COR-L47 (cell line): ENCODE measurements at regions not wholly inside any gene's neighbourhood (a gene's known extent, or its start where the extent isn't known, plus 50 kb on each side); places are given as distances from the start of the nearest gene placed in this dataset.
"Not testable (repeated sequence)": the region's sequence is repeated elsewhere in the genome, so short reads cannot be mapped to it uniquely, and the experiment has no call there.

ENCODE experiments used
- DNase-seq: peaks from one replicate; lab custom pipeline; 2025; lab: John Stamatoyannopoulos, UW

DNA sequence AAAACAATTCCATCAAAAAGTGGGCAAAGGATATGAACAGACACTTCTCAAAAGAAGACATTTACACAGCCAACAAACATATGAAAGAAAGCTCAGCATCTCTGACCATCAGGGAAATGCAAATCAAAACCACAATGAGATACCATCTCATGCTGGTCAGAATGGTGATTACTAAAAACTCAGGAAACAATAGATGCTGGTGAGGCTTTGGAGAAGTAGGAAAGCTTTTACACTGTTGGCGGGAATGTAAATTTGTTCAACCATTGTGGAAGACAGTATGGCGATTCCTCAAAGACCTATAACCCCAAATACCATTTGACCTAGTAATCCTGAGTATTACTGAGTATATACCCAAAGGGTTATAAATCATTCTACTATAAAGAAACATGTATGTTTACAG is 452.9 kb downstream of the SEMA3D start:
- DNase-seq = not testable (repeated sequence)

GRCh38 chr7:84730864-84731263 is 456.0 kb downstream of the SEMA3D start:
- DNase-seq = not testable (repeated sequence)

DNA sequence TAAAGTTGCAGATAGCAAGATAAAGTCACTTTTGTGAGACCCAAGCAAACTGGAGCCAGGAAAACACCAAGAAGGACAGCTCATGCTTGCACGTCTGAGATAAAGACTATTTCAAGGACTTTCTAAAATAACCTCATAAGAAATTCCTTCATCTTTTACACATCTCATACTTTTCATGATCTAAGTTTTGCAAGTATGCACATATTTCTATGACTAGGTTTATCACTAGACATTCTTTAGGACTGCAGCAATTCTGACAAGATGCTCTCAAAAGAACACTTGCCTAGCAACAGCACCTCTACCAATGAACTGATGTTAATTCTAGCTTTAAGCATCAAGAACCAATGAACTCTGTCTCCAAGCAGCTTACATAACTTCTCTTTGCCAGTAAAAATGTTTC is 457.6 kb downstream of the SEMA3D start:
- no peak for DNase-seq

DNA sequence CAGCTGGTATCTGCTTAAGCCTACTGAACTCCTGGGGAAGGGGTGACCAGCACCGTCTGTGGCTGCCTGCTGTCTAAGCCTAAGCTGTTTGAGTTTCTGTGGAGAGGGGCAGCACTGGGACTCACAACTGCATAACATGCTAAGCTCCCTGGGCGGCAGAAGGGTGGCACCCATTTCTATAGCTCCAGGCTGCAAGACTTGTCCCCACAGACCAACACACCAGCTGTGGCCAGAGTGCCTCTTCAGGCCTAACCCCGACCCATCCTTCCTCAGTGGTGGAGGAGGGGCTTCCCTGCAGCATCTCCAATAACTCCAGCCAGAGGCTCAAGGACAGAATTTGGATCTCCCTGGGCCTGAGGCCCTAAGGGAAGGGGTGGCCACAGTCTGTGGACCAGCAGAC is 464.1 kb downstream of the SEMA3D start:
- DNase-seq = no peak

- DNase-seq = no peak
These were observed 464.8 kb downstream of the SEMA3D start for GRCh38 chr7:84722086-84722485.

- DNase-seq = no peak
These were observed 466.3 kb downstream of the SEMA3D start for GRCh38 chr7:84720456-84721097.

GRCh38 chr7:84714765-84715164 is 472.1 kb downstream of the SEMA3D start:
- no peak for DNase-seq

DNA sequence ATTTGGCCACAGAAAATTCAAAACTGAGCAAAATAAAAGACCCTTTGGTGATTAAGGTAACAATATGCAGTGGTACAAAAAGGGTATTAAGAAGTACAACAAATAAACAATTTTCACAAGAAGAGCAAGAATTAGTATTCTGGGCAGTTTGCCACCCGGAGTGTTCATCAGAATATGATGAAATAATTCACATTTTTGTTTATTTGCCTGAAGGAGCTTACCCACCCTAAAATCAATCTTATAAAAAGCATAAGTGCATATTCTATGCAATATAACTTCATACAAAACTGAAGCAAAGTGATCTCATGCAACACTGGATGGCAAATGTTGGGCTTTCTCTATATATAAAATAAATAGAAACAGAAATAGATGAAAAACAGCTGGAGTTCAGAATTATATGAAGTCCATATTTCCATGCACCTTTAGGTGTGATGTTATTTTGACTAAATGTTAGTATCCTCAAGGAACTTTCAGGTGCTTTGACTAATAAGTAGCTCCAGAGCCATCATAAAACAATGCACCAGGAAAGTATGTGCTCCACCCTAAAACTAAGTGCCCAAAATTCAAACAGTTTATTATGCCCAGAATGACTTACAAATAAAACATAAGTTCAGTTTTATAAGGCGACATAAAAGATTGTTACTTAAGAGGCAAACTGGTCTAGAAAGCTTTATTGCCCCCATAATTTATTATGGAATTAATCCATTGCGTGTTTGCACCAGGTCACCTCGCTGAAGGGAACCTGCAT is 474.3 kb downstream of the SEMA3D start:
- no peak for DNase-seq

- DNase-seq = not testable (repeated sequence)
These were observed 476.3 kb downstream of the SEMA3D start for GRCh38 chr7:84710538-84710937.

- no peak for DNase-seq
These were observed 481.1 kb downstream of the SEMA3D start for GRCh38 chr7:84705706-84706105.

DNA sequence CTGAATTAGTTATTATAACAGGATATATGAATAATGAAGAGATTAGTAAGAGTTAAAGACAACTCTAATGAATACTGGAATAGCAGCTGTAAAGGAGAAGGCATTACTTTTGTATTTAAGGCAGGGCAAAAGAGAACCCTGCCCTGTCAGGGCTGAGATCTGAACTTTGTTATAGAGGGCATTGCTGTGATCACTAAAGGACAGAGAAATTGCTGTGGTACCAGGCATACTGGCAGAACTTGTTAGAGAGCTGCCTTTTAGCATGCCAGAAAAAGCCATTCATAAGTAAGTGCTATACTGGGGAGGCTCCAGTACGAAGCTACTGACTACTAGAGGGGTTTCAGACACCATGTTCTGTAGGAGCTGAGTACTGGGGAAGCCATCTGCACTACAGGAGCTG is 481.8 kb downstream of the SEMA3D start:
- no peak for DNase-seq

DNA sequence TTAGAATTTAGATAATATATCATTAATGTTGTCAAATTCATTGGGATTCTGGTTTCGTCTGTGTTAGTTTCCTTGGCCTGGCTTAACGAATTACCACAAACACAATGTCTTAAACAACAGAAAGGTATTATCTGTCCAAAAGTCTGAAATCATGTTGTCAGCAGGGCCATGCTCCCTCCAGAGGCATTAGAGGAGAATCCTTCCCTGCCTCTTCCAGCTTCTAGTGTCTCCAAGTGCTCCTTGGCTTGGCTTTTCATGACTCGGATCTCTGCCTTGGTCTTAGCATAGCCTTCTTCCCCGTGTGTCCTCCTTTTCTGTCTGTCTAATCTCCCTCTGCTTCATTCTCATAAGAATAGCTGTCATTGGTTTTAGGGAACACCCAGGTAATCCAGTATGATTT is 482.5 kb downstream of the SEMA3D start:
- DNase-seq = no peak

DNA sequence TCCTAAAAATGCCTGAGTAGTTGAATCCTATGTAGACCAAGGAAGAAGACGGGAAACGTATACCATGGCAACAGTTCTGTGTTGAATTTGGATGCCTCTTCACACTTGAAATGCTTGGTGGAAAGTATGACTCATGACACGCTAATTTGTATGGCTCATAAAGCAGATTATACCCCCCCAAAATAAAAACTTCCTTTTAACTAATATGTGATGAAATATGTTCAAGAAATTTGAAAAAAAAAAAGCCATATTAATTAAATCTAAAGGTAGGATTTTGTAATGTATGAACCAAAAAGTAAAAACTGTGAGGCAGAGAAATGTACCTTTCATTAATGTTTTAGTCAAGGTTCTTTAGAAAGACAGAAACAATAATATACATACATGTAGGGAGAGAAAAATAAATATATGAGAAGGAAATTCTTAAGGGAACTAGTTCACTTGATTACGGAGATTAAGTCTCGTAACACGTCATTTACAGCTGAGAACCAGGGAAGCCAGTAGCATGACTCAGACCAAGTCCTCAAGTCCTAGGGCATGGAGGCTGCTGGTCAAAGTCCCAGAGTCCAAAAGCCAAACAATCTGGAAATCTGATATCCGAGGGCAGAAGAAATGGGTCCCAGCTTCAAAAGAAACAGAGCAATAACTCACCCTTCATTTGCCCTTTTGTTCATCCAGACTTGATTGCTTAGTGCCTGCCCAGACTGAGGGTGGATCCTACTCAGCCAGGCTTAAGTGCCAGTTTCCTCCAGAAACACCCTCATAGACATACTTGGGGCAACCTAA is 485.1 kb downstream of the SEMA3D start:
- no peak for DNase-seq

DNA sequence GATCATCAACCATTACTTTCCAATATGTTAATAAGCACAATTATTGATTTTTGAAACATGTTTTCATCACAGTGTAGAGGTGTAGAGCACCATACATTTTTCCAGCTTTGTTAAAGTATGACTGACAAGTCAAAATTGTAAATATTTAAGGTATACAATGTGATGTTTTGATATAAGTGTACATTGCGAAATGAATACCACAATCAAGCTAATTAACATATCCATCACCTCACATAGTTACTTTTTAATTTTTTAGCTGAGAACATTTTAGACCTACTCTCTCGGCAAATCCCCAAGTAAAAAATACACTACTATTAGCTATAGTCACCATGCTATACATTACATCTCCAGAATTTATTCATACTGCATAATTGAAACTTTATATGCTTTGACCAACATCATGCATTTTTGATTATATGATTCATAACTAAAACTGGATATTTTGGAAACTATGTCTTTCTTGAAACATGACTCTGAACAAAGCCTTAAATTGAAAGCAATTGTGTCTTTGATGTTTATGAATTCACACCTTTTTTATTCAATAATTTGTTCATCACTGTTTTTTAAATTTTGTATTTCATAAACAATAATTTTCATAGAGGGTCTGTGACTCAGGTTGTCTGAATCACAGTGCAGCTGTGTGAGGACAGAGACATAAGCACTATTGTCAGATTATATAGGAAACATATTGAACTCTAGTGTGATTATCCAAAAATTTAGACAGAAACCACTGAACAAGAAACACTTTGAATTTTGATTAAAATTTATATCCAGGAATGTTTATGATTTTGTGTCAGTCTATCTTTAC is 486.1 kb downstream of the SEMA3D start:
- no peak for DNase-seq

DNA sequence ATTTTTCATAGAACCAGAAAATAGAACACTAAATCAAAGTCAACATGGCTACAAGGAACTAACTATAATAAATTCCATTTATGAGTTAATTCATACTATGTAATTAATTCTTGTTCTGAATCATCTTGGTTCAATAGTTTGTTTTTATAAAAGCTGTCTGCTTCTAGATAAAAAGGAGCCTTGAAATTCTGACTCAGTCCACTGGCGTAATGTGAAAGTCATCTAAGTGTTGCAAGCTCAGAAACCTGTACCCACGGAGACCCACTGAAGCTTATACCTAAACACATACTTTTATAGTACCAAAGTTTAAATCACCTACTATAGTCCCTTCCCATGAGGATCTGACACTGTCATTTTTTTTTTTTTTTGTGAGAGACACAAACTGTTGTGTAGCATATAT is 489.4 kb downstream of the SEMA3D start:
- DNase-seq = no peak

DNA sequence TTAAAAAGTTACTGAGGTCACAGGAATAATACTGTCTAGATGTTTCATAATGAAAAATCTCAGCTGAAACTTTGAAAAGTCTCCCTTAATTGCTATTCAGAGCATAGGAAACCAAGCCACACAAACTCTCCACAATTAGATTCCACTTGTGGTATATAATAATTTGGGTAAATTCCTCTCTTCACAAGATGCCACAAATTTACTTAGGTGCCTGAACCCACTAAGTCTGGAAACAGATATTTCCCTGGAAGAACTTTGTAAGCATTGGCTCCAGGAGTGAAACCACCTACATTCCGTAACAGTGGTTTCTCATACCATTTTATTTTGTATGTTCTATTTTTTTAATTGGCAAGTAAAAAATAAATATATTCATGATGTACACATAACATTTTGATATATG is 493.4 kb downstream of the SEMA3D start:
- no peak for DNase-seq

- no peak for DNase-seq
These were observed 494.1 kb upstream of the SEMA3A start for GRCh38 chr7:84688671-84689070.

DNA sequence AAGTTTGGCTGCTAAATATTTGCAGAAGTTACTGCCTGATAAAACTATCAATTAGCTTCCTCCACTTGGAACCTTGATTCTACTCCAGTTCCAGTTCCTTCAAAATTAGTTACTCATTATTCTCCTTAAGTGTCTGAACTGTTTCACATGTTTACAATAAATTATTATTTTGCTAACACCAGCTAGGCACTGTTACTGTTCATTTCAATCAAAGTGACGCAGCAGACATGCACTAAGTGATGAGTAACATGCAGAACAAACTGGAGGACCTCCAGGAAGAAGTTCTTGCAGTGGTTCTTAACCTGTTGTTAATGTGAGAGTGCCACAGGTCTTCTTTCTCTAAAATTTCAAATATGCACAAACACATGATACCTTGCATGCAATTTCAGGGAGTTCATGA is 491.8 kb upstream of the SEMA3A start:
- no peak for DNase-seq

DNA sequence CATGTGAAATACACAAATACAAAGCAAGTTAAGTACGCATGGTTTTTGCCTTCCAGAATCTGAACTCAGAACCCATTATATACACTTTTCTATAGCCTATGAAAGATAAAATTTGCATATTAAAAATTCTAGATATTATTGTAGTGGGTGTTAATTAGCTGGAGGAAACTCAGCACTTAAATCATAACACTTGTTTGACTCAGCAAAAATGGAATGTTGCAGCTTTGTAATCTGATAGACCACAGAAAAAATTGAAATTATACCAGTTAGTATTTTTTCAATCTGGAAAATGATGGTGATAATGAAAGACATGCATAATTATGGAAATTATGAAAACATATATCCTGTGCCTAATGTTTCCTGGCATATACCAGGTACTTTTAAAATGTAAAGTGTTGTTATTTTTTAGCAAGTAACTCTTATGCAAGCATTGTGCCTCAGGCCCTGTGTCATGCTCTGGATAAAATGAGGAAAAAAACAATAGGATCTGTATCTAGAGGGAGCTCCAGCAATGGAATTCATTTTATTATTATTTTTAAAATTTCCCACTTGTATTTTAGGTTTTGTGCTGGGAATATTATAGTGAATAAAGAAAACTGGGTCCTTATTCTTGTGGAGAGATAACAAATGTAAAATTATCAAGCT is 490.4 kb upstream of the SEMA3A start:
- no peak for DNase-seq

DNA sequence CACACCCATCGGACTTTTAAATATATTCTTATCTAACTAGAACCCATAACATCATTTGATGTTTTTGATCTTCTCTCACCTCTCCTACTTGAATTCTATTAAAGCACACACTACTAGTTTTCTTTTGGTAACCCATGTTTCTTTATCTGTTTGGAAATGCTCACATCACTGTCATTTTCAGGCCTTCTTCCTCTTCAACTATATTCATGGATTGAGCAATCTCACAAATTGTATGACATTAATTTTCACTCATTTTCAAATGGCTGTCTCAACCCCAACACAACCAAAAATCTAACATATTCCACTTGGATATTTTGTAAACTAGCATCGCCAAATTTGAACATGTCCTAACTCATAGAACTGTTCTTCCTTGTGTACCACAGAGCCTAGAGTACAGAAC is 488.0 kb upstream of the SEMA3A start:
- DNase-seq = no peak

GRCh38 chr7:84678841-84679240 is 484.3 kb upstream of the SEMA3A start:
- no peak for DNase-seq
